ENCODE measurements at regions not wholly inside any gene's neighbourhood (a gene's known extent, or its start where the extent isn't known, plus 50 kb on each side); places are given as distances from the start of the nearest gene placed in this dataset.
"Not testable (repeated sequence)": the region's sequence is repeated elsewhere in the genome, so short reads cannot be mapped to it uniquely, and the experiment has no call there.

DNA sequence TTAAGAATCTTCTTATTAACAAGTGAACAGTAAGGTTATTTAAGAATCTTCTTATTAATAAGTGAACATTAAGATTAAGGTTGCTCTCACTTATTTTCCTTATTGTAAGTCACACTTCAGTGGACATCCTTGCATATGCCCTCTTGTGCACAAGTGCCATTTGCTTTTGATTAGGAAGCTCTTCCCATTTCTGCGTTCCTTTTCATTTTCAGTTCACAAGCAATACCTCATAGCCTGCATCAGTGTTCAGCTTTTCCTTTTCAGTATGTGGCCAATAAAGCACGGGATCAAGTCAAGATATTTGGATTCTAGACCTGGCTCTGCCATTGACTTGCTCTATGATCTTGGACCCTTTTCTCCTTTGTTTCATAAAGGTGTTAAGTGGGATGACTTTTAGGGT lies 158.7 kb downstream of the DISP1 start:
- H3K4me3 ChIP-seq (ENCODE audit: low read depth, low read length): no peak overlapping the region
- TF ChIP-seq, protein P1, sequence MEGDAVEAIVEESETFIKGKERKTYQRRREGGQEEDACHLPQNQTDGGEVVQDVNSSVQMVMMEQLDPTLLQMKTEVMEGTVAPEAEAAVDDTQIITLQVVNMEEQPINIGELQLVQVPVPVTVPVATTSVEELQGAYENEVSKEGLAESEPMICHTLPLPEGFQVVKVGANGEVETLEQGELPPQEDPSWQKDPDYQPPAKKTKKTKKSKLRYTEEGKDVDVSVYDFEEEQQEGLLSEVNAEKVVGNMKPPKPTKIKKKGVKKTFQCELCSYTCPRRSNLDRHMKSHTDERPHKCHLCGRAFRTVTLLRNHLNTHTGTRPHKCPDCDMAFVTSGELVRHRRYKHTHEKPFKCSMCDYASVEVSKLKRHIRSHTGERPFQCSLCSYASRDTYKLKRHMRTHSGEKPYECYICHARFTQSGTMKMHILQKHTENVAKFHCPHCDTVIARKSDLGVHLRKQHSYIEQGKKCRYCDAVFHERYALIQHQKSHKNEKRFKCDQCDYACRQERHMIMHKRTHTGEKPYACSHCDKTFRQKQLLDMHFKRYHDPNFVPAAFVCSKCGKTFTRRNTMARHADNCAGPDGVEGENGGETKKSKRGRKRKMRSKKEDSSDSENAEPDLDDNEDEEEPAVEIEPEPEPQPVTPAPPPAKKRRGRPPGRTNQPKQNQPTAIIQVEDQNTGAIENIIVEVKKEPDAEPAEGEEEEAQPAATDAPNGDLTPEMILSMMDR (IDR thresholded peaks at IDR 0.05; ENCODE audit: insufficient read depth, low read depth, low read length, missing control alignments): no peak
- no peak for DNase-seq (ENCODE audit: low read depth)

DNA sequence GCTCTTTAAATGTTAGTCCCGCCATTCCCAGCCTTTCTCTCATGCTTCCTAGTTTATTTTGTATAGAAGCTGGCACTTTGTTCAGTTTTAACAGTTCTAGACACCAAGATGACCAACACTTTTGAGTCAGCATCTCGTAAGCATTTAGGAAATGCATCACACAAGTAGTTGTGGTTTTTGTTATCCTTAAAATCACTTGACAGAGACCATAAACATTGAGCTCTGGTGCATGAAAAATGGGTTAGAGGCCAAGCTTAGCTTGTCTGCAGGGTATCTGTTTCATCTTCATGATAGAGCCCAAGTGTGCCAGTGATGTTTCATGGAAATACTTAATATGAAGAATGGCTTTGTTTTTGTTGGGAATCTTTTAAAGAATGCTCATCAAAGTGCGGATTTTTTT lies 159.7 kb downstream of the DISP1 start:
- TF ChIP-seq, protein P1 (IDR thresholded peaks at IDR 0.05; ENCODE audit: insufficient read depth, low read depth, low read length, missing control alignments): no peak
- H3K4me3 ChIP-seq (ENCODE audit: low read depth, low read length): no peak overlapping the region
- no peak for DNase-seq (ENCODE audit: low read depth)

DNA sequence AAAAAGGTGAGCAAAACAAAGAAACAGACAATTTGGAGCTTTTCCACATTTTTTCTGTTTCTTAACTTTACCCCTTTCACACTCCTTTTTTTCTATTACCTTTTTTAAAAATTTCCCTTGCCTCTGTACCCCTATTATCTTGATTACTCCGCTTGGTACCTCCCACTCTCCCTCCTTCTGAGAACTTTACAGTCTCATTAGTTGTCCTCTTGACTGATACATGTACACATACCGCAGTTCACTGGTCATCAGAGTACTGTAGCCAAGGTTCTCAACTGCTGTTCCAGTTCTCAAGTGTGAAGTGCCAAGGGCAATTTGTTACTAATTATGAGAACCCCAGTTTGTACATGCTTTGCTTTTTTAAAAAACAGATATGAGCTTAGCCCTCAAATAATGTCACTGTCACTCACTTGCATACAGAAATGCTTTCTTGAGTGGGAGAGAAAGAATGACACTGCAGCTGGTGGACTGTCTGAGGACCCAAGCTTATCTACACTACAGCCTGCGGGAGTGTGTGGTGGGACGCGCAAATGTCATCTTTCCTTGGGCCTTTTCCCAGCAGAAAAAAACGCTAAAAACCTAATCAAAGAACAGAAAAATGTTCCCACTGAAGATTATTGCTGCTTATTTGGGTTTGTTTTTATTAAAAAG lies 160.8 kb downstream of the DISP1 start:
- H3K4me3 ChIP-seq (ENCODE audit: low read depth, low read length): no peak overlapping the region
- no peak for DNase-seq (ENCODE audit: low read depth)
- TF ChIP-seq, protein P1 (IDR thresholded peaks at IDR 0.05; ENCODE audit: insufficient read depth, low read depth, low read length, missing control alignments): no peak

DNA sequence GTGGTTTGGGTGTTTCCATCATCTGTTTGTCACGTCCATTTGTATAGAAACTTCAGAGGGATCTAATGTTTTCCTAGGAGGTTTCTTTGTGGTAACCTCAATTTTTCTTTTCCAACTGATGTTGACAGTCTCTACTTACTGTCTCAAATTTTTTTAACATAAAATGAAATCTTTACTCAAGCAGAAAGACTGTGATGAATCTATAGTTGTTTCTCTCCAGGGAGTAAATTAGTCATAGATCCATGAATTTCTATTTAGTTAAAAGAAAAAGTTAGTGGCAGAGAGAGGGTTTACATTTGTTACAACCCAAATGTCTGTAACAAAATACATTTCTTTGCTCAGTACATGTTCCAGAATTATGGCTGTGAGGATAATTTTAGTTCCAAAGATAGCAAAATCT lies 161.6 kb downstream of the DISP1 start:
- H3K4me3 ChIP-seq (ENCODE audit: low read depth, low read length): no peak overlapping the region
- TF ChIP-seq, protein P1 (IDR thresholded peaks at IDR 0.05; ENCODE audit: insufficient read depth, low read depth, low read length, missing control alignments): no peak
- no peak for DNase-seq (ENCODE audit: low read depth)

DNA sequence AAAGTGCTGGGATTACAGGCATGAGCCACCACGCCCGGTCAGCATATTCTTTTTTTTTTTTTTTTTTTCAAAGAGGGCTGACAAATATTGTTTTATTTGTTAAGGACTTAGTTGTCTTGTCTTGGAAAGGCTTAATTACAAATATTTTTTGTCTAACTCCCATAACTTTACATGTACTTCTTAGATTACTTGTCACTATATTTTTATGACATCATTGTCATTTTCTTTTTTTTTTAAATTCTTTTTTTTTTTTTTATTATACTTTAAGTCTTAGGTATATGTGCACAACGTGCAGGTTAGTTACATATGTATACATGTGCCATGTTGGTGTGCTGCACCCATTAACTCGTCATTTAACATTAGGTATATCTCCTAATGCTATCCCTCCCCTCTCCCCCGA lies 162.5 kb downstream of the DISP1 start:
- H3K4me3 ChIP-seq (ENCODE audit: low read depth, low read length); DNase-seq (ENCODE audit: low read depth): not testable (repeated sequence)

DNA sequence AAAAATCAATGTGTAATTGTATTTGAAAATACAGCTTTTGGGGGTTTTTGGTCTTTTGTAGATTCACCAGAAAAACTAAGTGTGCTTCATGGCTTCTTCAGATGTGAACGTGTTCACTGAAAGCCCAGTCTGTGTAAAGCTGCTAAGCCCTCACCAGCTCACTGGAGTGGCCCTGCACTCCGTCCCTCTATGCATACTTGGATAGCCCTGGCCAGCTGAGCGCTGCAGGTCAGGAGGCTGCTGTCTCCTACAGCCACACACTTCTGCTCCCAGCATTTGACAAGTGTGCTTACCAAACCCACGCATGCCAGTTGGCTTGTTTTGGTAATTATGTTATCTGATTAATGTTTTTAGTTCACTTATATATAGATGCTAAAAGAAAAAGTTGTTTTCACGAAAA lies 163.5 kb downstream of the TLR5 start:
- DNase-seq (ENCODE audit: low read depth): no peak
- no peak overlapping the region for H3K4me3 ChIP-seq (ENCODE audit: low read depth, low read length)
- TF ChIP-seq, protein P1 (IDR thresholded peaks at IDR 0.05; ENCODE audit: insufficient read depth, low read depth, low read length, missing control alignments): no peak

DNA sequence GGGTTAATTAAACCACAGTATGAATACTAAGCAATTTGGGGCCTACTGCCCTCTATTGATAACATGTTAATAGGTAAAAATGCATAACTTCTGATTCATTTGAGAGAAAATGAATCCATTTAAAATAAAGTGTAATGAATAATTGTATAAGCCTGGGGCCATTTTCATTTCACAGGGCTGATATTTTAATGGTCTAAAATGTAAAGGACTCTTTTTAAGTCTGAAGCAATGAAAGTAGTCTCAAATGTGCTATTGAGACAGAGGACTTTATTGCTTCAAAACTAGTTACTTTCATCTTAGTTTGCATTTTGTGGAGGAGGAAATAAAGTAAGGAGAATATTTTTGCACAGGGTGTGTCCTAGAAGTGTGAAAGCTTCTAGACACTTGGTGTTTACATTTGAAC lies 155.4 kb downstream of the TLR5 start:
- no peak for DNase-seq (ENCODE audit: low read depth)
- TF ChIP-seq, protein P1 (IDR thresholded peaks at IDR 0.05; ENCODE audit: insufficient read depth, low read depth, low read length, missing control alignments): no peak
- no peak overlapping the region for H3K4me3 ChIP-seq (ENCODE audit: low read depth, low read length)

Measured in GM12865 (cell line).